ENCODE measurements at regions not wholly inside any gene's neighbourhood (a gene's known extent, or its start where the extent isn't known, plus 50 kb on each side); places are given as distances from the start of the nearest gene placed in this dataset.

- TF ChIP-seq ZNF44 (CRISPR knock-in tag; IDR thresholded peaks at IDR 0.05) (no peak), HIC2 (CRISPR knock-in tag; IDR thresholded peaks at IDR 0.05; ENCODE audit: low read depth) (no peak), PITX1 (CRISPR knock-in tag; IDR thresholded peaks at IDR 0.05) (no peak), ATF1 (CRISPR knock-in tag; IDR thresholded peaks at IDR 0.05) (no peak), ZSCAN20 (CRISPR knock-in tag; IDR thresholded peaks at IDR 0.05; ENCODE audit: borderline replicate concordance) (no peak), ZBTB7B (CRISPR knock-in tag; IDR thresholded peaks at IDR 0.05) (no peak), PCBP2 (optimal IDR thresholded peaks at IDR 0.05; ENCODE audit: low read depth, low read length, poor library complexity, severe bottlenecking) (no peak), ZNF512 (CRISPR knock-in tag; IDR thresholded peaks at IDR 0.05) (no peak), E2F2 (CRISPR knock-in tag; IDR thresholded peaks at IDR 0.05; ENCODE audit: borderline replicate concordance) (no peak), CEBPG (CRISPR knock-in tag; IDR thresholded peaks at IDR 0.05) (0 out of 2 replicates have a peak, but pooled peaks have one; percentile 33), ZNF710 (CRISPR knock-in tag; IDR thresholded peaks at IDR 0.05; ENCODE audit: borderline replicate concordance) (no peak), ZFP36L2 (CRISPR knock-in tag; IDR thresholded peaks at IDR 0.05) (no peak), FOXO1 (CRISPR knock-in tag; IDR thresholded peaks at IDR 0.05) (no peak), ZNF256 (CRISPR knock-in tag; conservative IDR thresholded peaks at IDR 0.05) (no peak), IRF1 (CRISPR knock-in tag; IDR thresholded peaks at IDR 0.05; ENCODE audit: low read depth) (no peak), SMAD9 (CRISPR knock-in tag; IDR thresholded peaks at IDR 0.05) (no peak), ZNF614 (CRISPR knock-in tag; IDR thresholded peaks at IDR 0.05; ENCODE audit: borderline replicate concordance) (no peak), ELF1 (CRISPR knock-in tag; IDR thresholded peaks at IDR 0.05) (no peak), STAG1 (CRISPR knock-in tag; IDR thresholded peaks at IDR 0.05) (peak; percentile 28), PCBP1 (IDR thresholded peaks at IDR 0.05; ENCODE audit: borderline replicate concordance, low read depth, low read length) (no peak), ZFP41 (CRISPR knock-in tag; IDR thresholded peaks at IDR 0.05; ENCODE audit: borderline replicate concordance) (no peak)
Observed at GRCh38 chr9:31542384-31543055, 841.9 kb upstream of the ACO1 start (continued).
